ENCODE measurements at regions not wholly inside any gene's neighbourhood (a gene's known extent, or its start where the extent isn't known, plus 50 kb on each side); places are given as distances from the start of the nearest gene placed in this dataset.
A peak's percentile ranks its signal among the peaks of the same experiment; 100 is the strongest.

- no peak for TF ChIP-seq PRDM15 (CRISPR knock-in tag; IDR thresholded peaks at IDR 0.05)
- TF ChIP-seq FOXJ3 (CRISPR knock-in tag; IDR thresholded peaks at IDR 0.05; ENCODE audit: borderline replicate concordance), result no peak
- no peak for TF ChIP-seq STAT6 (CRISPR knock-in tag; conservative IDR thresholded peaks at IDR 0.05; ENCODE audit: low read depth)
- no peak for TF ChIP-seq AFF4 (CRISPR knock-in tag; IDR thresholded peaks at IDR 0.05; ENCODE audit: borderline replicate concordance)
Measured at GRCh38 chr10:111338805-111339204, 262.0 kb downstream of the ADRA2A start (continued).

- H3K27me3 Mint-ChIP-seq (ENCODE audit: low read depth), result peaks cover 4% of the 10 kb centered on the region; the same call in 1 of the 2 replicates
- H3K36me3 Mint-ChIP-seq, result peaks cover 33% of the 10 kb centered on the region
- peaks cover 48% of the 10 kb centered on the region for H3K9me3 Mint-ChIP-seq
- peak; percentile 10 for DNase-seq (ENCODE audit: low spot score)
- CTCF ChIA-PET, result interaction anchor here (0.6 to 1.5 kb wide), 14 partner anchors 9 to 380 kb away, joined by 3 to 10 read pairs (median 4); partner anchors contain the start of gene ADRA2A
- TF ChIP-seq CTCF (IDR thresholded peaks at IDR 0.05) (0 out of 2 replicates have a peak, but pooled peaks have one; percentile 28), TEAD4 (CRISPR knock-in tag; IDR thresholded peaks at IDR 0.05) (no peak)
- peaks cover 6% of the 10 kb centered on the region; the same call in 1 of the 2 replicates for H3K4me1 Mint-ChIP-seq
- H3K4me3 Mint-ChIP-seq, result no peak overlapping the region
- peak; percentile 89 for ATAC-seq
- H3K27ac Mint-ChIP-seq, result no peak overlapping the region
- POLR2A ChIA-PET, result no interaction called here
Measured at GRCh38 chr10:111344804-111345203, 268.0 kb downstream of the ADRA2A start.

- DNase-seq (ENCODE audit: low spot score), result no peak
- H3K27me3 Mint-ChIP-seq (ENCODE audit: low read depth), result no peaks in the 10 kb centered on the region
- no peak overlapping the region for H3K4me3 Mint-ChIP-seq
- CTCF ChIA-PET, result no interaction called here
- H3K4me1 Mint-ChIP-seq, result peaks cover 6% of the 10 kb centered on the region; the same call in 1 of the 2 replicates
- peaks cover 21% of the 10 kb centered on the region for H3K9me3 Mint-ChIP-seq
- no peak for ATAC-seq
- peaks cover 7% of the 10 kb centered on the region for H3K36me3 Mint-ChIP-seq
- no peak overlapping the region for H3K27ac Mint-ChIP-seq
- POLR2A ChIA-PET, result no interaction called here
- TF ChIP-seq GTF2I (CRISPR knock-in tag; conservative IDR thresholded peaks at IDR 0.05) (no peak), ETV6 (CRISPR knock-in tag; IDR thresholded peaks at IDR 0.05) (no peak), FOXP4 (CRISPR knock-in tag; IDR thresholded peaks at IDR 0.05) (no peak), ZNF512 (CRISPR knock-in tag; IDR thresholded peaks at IDR 0.05; ENCODE audit: borderline replicate concordance) (no peak), SMAD4 (CRISPR knock-in tag; IDR thresholded peaks at IDR 0.05) (no peak), ZNF416 (CRISPR knock-in tag; IDR thresholded peaks at IDR 0.05) (no peak), E2F5 (CRISPR knock-in tag; IDR thresholded peaks at IDR 0.05) (no peak), ZNF396 (CRISPR knock-in tag; IDR thresholded peaks at IDR 0.05; ENCODE audit: borderline replicate concordance) (no peak)
Measured at GRCh38 chr10:111347386-111348013, 270.7 kb downstream of the ADRA2A start.

All from WTC11 (cell line).